Adipocyte (in vitro differentiated cells): ENCODE measurements at regions not wholly inside any gene's neighbourhood (a gene's known extent, or its start where the extent isn't known, plus 50 kb on each side); places are given as distances from the start of the nearest gene placed in this dataset.
A peak's percentile ranks its signal among the peaks of the same experiment; 100 is the strongest.

Source experiments
- DNase-seq: peaks from one replicate; pipeline ENCODE4 v3.0.0-alpha.2; 2015; ENCODE audit warnings: low read depth
- H3K27me3 ChIP-seq: replicated peaks from 2 replicates; pipeline ENCODE4 v1.7.0; 2013; ENCODE audit warnings: mild to moderate bottlenecking, low read length, moderate library complexity; ENCODE audit not compliant: control insufficient read depth, insufficient read depth
- H3K36me3 ChIP-seq: 2 replicates; pipeline ENCODE4 v1.7.0; 2013; ENCODE audit warnings: low read length, mild to moderate bottlenecking, moderate library complexity; ENCODE audit not compliant: control insufficient read depth, insufficient read depth, severe bottlenecking
- H3K4me1 ChIP-seq: 2 replicates; pipeline ENCODE4 v1.7.0; 2013; ENCODE audit warnings: mild to moderate bottlenecking, low read length, moderate library complexity; ENCODE audit not compliant: control insufficient read depth, insufficient read depth
- H3K4me3 ChIP-seq: 2 replicates; pipeline ENCODE4 v1.7.0; 2013; ENCODE audit warnings: mild to moderate bottlenecking, low read length, moderate library complexity
- H3K9ac ChIP-seq: 2 replicates; pipeline ENCODE4 v1.7.0; 2013; ENCODE audit warnings: mild to moderate bottlenecking, low read length, moderate library complexity
- H3K9me3 ChIP-seq: 2 replicates; pipeline ENCODE4 v1.7.0; 2013; ENCODE audit warnings: mild to moderate bottlenecking, low read length, moderate library complexity; ENCODE audit not compliant: control insufficient read depth

DNA sequence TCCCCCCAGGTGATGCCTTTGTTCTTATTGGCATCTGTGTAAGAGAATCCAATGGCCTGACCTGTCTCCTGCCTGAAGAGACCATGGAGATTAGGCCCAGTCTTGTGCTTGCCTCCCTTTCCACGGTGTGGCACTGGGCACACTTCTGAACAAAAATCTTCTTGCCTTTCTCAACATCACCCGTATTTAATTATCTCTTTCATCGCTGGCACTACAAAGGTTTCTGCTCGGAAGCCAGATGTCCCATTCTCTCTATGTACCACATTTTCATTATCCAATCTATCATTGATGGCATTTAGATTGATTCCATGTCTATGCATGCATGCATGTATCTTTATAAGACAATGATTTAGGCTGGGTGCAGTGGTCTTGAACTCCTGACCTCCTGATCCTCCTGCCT is 74.3 kb downstream of the SLC25A15 start:
- Histone ChIP-seq H3K4me3 (no peak overlapping the region), H3K9ac (no peak overlapping the region), H3K36me3 (no peaks in the 10 kb centered on the region), H3K9me3 (no peaks in the 10 kb centered on the region), H3K4me1 (no peaks in the 10 kb centered on the region), H3K27me3 (no peaks in the 10 kb centered on the region)
- DNase-seq: no peak

DNA sequence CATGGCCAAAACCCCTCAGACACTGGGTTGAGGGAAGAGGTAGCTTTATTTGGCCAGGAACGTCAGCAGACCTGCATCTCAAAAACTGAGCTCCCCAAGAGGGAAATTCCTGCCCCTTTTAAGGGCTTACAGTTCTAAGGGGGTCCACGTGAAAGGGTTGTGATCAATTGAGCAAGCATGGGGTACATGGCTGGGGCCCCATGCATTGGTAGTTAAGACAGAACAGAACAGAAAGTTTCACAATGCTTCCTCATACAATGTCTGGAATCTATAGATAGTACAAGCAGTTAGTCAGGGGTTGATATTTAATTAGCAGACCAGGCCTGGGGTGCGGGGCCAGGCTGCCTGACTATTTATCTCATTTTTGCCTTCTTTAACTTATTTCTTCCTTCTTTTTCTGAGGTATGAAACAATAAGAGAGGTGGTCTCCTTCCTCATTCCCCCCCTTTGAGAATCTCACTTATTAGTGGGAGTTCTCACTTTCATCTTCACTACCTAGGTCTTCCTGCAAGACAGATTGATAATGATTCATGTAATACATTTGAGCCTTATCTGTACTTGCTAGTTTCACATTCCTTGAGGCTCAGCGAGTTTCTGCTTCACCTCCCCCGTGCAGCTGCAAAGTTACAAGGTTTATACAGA is 84.8 kb downstream of the SLC25A15 start:
- no peaks in the 10 kb centered on the region for H3K27me3 ChIP-seq
- H3K9ac ChIP-seq: no peak overlapping the region
- H3K36me3 ChIP-seq: peaks cover 17% of the 10 kb centered on the region
- no peaks in the 10 kb centered on the region for H3K4me1 ChIP-seq
- peaks cover 20% of the 10 kb centered on the region for H3K9me3 ChIP-seq
- H3K4me3 ChIP-seq: peak overlapping the region; percentile 27
- no peak for DNase-seq

DNA sequence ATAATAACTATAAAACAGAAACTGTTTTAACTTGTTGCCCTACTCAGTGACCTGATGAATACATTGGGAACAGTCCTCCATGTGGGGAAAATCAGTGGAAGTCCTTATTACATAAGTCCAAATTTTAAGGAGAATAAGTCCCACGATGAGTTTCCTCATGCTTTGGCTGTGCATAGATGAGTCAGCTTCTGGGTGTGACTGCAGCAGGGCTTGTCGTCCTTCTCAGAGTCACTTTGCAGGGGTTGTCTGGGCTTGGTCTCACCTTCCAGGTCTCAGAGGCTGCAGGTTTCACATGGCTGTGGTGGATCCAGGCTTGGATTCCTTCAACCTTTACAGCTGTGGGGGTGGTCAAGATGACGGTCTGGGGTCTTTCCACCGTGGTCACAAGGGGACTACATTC is 85.6 kb downstream of the SLC25A15 start:
- Histone ChIP-seq H3K36me3 (peaks cover 17% of the 10 kb centered on the region), H3K9ac (no peak overlapping the region), H3K27me3 (no peaks in the 10 kb centered on the region), H3K4me3 (no peak overlapping the region), H3K9me3 (peaks cover 20% of the 10 kb centered on the region), H3K4me1 (no peaks in the 10 kb centered on the region)
- DNase-seq: no peak

DNA sequence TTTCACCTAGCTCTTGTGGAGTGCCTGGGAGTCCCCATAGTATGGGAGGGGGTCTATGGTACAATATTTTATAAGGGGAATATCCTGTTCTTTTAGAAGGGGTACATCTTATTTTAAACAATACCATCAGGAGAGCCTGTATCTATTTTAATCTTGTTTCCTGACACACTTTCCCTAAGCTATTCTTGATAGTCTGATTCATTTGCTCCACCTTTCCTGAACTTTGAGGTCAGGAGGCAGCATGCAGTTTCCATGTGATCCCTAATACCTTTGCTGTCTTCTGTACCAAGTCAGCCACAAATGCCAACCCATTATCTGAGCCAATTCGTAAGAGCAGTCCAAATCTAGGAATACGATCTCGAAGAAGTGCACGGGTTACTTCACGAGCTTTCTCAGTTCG is 86.2 kb downstream of the SLC25A15 start:
- Histone ChIP-seq H3K9ac (no peak overlapping the region), H3K27me3 (no peaks in the 10 kb centered on the region), H3K36me3 (peaks cover 17% of the 10 kb centered on the region), H3K4me3 (no peak overlapping the region), H3K9me3 (peaks cover 20% of the 10 kb centered on the region), H3K4me1 (no peaks in the 10 kb centered on the region)
- DNase-seq: no peak

DNA sequence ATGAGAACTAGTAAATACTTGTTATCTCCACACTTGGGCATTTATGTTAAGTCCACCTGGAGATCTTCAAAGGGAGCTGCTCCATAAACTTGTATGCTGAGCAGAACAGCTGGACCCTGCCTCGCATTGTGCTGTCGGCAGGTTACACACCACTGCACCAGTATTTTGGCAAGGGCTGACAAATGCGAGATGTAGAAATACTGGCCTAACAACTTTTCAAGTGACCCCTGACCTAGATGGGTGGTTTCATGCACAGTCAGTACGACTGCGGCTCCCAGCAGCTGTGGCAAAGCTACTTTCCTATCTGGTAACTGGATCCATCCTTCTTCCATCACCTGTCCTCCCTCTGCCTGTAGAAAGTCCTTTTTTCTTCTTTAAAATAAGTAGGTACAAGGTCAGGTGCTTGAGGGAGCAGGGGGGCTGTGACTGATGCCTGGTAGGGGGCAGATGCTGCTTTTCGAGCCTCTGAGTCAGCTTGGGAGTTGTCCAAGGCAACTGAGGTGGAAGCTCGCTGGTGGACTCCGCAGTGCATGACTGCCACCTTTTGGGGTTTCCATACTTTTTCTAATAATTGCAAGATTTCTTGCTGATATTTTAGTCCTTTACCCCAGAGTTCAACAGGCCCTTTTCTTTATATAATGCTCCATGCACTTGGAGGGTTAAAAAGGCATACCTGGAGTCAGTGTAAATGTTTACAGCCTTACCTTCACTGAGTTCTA is 86.8 kb downstream of the SLC25A15 start:
- Histone ChIP-seq H3K4me1 (no peaks in the 10 kb centered on the region), H3K9ac (no peak overlapping the region), H3K27me3 (no peaks in the 10 kb centered on the region), H3K4me3 (no peak overlapping the region), H3K36me3 (peaks cover 17% of the 10 kb centered on the region), H3K9me3 (peaks cover 20% of the 10 kb centered on the region)
- no peak for DNase-seq

DNA sequence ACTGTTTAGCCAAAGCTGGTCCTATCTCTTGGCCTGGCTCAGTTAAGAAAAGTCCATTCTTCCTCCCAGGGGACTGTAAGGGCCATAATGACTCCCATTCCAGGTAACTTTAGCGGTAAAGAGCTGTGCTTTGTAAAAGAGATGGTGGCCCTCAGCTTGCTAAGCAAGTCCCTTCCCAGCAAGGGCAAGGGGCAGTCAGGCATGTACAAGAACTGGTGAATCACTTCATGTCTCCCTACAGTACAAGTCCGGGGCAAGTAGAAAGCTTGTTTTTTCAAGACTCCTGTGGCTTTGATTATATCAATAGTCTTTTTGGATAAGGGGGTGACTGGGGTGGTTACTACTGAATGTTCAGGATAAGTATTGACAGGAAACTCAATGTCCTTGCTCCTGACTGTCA is 88.9 kb downstream of the SLC25A15 start:
- Histone ChIP-seq H3K9ac (no peak overlapping the region), H3K4me3 (no peak overlapping the region), H3K36me3 (peaks cover 17% of the 10 kb centered on the region), H3K27me3 (no peaks in the 10 kb centered on the region), H3K4me1 (no peaks in the 10 kb centered on the region), H3K9me3 (peaks cover 19% of the 10 kb centered on the region)
- no peak for DNase-seq

DNA sequence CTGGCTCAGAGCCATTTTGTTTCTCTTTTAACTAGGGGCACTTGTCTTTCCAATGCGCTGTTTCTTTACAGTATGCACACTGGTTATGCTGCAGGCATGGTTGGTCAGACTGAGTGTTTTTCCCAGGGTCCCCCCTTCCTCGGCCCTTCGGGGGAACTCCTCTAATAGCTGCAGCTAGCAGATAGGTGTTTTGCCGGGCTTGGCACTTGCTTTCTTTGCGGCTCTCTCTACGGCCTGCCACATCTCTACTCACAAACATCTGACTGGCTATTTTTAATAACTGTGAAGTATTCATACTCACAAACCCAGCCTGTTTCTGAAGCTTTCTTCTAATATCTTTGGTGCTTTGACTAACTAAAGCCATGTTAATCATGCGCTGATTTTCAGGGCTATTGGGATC is 89.4 kb downstream of the SLC25A15 start:
- no peak for DNase-seq
- Histone ChIP-seq H3K27me3 (no peaks in the 10 kb centered on the region), H3K4me1 (no peaks in the 10 kb centered on the region), H3K9ac (no peak overlapping the region), H3K9me3 (peaks cover 14% of the 10 kb centered on the region), H3K36me3 (peaks cover 17% of the 10 kb centered on the region), H3K4me3 (no peak overlapping the region)
